Endometrium (tissue), 2 donors: ENCODE measurements at regions not wholly inside any gene's neighbourhood (a gene's known extent, or its start where the extent isn't known, plus 50 kb on each side); places are given as distances from the start of the nearest gene placed in this dataset.
"Not testable (repeated sequence)": the region's sequence is repeated elsewhere in the genome, so short reads cannot be mapped to it uniquely, and the experiment has no call there.

Source experiments
- FAIRE-seq: peaks from 2 replicates; lab custom pipeline; 2012; peaks lifted over from hg19 to GRCh38; lab: Jason Lieb, UNC
- donor health status: control.
- donor health status: control.

GRCh38 chr17:70447588-70447987 lies 278.3 kb downstream of the KCNJ2 start:
- FAIRE-seq: no peak

DNA sequence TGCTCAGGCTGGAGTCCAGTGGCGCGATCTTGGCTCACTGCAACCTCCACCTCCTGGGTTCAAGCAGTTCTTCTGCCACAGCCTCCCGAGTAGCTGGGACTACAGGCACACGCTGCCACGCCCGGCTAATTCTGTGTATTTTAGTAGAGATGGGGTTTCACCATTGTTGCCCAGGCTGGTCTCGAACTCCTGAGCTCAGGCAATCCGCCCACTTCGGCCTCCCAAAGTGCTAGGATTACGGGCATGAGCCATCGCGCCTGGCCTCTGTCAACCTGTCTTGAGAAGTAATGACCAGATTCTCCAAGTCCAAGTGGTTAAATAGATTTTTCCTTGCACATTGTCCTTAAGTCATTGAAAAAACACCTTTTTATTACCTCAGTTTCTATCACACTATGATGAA lies 283.7 kb downstream of the KCNJ2 start:
- not testable (repeated sequence) for FAIRE-seq

DNA sequence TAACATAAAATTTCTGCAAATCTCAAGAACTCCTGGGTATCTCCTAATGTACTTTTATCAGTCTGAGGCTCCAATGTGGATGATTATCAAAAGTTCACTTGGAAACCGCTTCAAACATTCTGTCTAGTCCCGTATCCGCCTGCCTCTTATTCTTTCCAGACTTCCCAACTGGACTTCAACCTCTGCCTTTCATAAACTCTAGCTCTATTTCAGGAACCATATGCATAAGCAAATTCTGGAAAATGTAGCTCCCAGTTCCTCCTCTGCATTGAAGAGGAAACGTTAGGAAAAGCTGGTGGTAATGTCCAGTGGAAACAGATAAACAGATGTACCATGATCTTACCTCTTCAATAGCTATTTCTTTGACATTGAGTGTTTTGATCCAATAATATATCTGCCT lies 285.0 kb downstream of the KCNJ2 start:
- FAIRE-seq: no peak

- no peak for FAIRE-seq
These were observed 285.6 kb downstream of the KCNJ2 start for GRCh38 chr17:70454908-70455307.

DNA sequence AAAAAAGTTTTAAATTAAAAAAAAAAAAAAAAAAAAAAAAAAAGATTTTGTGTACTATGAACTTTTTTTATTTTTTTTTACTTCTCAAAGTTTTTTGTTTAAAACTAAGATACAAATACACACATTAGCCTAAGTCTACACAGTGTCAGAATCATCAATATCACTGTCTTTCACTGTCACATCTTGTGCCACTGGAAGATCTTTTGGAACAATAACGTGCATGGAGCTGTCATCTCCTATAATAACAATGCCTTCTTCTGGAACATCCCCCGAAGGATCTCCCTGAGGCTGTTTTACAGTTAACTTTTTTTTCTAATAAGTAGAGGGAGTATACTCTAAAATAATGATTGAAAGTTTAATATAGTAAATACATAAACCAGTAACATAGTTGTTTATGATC lies 295.7 kb downstream of the KCNJ2 start:
- FAIRE-seq: no peak

DNA sequence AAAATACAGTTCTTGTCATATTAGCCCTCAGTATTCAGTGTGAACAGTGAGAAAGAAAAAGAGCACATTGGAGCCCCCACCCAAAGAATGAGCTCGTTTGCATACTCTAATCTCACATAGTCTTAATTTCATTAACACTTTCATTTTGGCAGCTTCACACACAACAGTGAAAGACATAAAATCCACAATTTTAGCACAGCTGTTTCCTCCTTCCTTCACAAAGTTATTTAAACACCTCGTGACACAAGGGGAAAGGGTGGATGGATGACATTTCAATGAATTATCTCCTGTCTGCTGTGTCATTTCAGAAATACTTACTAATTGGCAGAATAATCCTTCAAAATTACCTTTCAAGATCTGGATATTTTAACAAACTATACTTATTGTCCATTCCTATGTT lies 299.3 kb downstream of the KCNJ2 start:
- no peak for FAIRE-seq

DNA sequence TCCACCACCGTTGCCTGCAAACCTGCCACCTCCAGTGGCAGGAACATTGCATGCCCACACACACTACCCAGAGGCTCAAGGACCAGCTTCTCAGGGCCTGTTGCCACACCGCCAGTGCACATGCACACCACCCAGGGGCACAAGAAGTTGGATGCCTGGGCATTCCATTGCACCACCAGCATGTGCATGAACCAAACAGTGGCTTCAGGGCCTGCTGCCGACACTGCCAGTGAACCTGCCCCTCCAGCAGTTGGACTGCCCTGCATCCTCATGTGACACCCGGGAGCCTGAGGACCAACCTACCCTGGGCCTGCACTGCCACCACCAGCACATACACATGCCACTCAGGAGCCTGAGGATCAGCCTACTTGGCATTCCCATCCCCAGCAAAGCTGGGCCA lies 303.7 kb downstream of the KCNJ2 start:
- no peak for FAIRE-seq

GRCh38 chr17:70476368-70476767 lies 307.0 kb downstream of the KCNJ2 start:
- no peak for FAIRE-seq

- no peak for FAIRE-seq
These were observed 309.6 kb downstream of the KCNJ2 start for GRCh38 chr17:70478902-70479301.

DNA sequence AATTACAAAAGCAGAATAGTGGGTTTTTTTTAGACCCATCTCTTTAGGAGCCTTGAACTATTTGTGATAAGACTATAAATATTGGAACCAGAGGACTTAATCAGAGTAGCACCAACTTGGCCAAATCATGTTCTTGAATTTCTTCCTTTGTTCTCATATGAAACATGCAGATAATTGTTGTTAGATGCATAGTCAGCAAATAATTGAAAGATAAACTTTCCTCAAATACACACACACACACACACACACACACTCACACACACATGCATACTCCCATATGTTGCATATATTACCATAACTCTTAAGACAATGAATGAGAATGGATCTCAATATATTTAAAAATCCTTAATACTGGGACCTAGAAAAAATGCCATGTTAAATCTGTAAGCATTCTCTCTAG lies 310.4 kb downstream of the KCNJ2 start:
- FAIRE-seq: no peak

DNA sequence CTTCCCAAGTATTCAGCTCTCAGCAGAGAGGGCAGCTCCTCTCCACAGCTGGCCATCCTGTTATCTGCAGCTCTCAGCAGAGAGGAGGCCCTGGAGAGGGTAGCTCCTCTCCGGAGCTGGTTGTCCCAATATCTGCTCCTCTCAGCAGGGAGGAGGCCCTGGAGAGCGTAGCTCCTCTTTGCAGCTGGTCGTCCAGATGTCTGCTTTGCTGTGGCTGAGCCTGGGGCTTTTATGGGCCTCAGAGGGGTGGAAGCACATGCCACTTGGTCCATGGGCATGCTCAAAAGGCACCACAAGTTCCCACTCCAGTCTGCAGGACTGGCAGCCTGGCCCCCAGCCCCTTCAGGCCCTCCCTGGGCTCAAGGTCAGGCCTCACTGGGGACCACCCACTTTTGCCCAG lies 314.3 kb downstream of the KCNJ2 start:
- FAIRE-seq: no peak

DNA sequence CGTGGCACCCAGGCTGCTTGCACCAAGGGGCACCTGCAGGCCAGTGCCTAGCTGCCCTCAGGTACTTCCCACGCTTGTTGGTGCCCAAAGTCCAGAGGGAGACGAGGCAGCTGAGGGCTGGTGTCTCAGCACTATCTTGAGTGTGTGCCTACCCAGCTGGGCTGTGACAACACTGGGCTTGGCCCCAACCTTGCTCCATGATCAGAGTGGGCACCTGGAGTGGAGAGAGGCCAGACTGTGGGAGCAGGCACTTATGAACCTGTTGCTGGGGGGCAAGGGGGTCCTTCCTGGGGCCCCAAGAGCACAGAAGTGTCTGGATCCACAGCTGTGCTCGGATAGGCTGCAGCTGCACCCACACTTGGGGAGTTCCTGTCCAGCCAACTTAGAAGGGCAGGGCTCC lies 314.7 kb downstream of the KCNJ2 start:
- FAIRE-seq: no peak

DNA sequence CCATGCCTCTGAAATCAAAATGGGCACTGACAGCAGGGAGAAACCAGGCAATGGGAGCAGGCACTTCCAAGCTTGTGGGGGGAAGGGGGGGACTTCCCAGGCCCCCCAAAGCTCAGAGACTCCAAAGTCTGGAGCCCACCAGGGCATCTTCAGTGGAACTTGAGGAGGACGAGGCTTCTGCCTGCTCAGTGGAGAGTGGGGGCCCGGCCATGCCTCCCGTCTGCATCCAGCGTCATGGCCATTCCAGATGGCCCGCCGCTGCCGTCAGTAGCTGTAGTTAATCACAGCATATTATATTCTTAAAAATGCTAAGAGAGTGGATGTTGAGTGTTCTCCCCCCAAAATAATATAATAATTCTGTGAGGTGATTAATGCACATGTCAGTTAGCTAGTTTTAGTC lies 315.2 kb downstream of the KCNJ2 start:
- FAIRE-seq: no peak

DNA sequence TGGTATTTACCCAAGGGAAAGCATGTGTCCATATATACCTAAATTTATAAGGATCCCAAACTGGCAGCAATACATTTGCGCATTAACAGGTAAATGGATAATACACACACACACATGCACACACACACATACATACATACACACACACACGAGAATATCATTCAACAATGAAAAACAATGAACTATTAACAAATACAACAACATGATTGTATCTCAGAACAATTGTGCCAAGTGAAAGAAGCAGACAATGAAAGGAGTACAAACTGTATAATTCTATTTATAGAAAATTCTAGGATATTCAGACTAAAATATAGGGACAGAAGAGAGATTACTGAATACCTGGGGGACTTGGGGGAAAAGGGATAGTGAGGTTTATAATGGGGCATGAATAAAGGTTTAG lies 323.0 kb downstream of the KCNJ2 start:
- no peak for FAIRE-seq

- no peak for FAIRE-seq
These were observed 324.0 kb downstream of the KCNJ2 start for GRCh38 chr17:70493277-70493874.

- no peak for FAIRE-seq
These were observed 329.3 kb downstream of the KCNJ2 start for GRCh38 chr17:70498631-70499030.

DNA sequence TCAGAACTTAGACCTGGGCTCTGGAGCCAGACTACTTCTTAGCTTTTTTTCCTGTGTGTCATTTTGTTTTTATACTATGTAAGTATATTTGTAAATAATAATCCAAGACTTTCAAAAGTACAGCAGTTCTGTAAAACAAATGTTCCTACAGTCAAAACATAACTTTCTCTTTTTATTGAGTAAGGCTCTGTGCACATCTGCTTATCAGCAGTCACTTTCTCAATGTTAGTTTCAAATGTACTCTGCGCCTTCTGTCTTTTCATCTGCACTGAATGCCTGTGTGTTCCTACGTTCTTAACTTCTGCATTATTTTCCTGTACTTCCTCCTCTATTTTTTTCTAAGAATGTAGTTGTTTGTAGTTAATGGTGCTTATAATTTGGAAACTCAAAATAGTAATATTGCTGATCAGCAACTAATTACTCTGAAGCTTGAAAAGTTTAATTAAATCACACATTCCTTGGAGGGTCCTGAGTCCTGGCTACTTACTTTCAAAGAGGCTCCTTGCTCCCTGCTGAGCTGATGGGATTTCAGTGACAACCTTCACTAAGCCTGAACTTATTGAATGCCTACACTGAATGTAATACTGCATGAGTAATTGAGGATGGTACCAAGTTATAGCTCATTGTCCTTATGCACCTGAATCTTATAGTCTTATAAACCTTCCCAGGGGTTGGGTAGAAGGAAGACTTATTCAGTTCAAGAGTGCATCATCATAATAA lies 329.9 kb downstream of the KCNJ2 start:
- peak; percentile 4 for FAIRE-seq

GRCh38 chr17:70503449-70503848 lies 334.1 kb downstream of the KCNJ2 start:
- FAIRE-seq: no peak

DNA sequence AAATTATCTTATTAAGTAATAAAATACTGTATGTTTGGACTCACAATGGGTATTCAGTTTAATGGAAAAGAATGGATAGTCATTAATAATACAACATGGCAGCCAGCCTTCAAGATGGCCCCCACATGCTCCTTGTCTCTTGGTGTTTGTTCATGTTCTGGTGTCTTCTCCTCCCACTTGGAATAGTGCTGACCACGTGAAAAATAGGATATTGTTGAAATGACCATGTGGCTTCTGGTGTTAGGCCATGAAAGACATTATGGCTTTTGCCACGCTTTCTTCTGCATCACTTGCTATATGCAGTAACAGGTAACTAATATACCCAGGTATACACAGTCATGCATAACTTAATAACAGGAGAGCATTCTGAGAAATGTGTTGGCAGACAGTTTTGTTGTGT lies 341.0 kb downstream of the KCNJ2 start:
- FAIRE-seq: no peak

DNA sequence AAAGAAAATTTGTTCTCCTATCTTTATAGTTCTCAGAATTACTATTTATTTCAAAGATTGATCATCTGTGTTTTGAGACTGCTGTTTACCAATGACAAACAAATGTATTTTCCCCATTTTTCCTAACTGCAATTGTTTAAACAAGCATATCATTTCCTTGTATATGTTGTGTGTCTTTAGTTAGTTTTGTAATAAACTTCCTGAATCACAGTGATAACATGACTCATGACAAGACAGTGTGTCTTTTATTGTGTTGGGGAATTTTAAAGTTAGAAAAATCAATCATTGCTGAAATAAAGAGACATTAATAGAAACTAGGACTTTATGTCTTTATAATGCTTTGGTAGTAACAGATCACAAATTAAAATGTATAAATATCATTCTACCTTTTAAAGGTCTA lies 348.5 kb downstream of the KCNJ2 start:
- FAIRE-seq: no peak

- no peak for FAIRE-seq
These were observed 350.0 kb downstream of the KCNJ2 start for GRCh38 chr17:70519300-70519699.

DNA sequence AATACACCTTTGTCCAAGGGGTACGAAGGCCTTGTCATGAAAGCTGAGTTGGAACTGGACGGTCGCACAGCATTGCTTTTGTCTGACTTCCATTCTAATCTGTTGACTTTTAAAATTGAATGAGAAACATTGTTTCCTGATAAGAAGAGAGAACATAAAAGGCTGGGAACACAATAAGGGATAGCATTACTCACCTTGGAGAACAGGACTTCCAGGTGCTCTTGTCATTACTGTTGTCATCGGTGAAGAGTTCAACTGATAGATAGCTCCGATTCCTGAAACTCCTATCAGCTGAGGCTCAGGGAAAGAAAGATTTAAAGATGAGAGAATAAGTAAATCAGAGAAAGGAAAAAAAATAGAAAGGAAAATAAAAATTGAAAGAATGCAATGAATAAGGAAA lies 351.1 kb downstream of the KCNJ2 start:
- no peak for FAIRE-seq

DNA sequence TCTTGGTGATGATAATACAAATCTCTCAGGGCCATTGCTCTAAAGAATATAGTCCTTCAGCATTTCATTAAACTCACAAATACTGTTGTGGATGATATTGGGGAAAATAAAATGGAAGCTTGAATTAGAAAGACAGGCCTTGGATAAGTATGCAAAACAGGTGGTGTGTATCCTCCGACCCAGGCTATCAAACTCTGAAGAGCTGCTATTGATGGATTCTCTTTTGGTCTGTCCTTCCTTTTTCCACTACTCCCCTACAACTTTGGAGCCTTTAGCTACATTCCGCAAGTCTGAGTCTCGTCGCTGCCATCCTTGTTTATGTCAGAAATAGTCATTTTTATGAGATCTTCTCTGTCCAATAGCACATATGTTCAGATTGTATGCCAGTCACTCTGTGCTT lies 351.6 kb downstream of the KCNJ2 start:
- no peak for FAIRE-seq

DNA sequence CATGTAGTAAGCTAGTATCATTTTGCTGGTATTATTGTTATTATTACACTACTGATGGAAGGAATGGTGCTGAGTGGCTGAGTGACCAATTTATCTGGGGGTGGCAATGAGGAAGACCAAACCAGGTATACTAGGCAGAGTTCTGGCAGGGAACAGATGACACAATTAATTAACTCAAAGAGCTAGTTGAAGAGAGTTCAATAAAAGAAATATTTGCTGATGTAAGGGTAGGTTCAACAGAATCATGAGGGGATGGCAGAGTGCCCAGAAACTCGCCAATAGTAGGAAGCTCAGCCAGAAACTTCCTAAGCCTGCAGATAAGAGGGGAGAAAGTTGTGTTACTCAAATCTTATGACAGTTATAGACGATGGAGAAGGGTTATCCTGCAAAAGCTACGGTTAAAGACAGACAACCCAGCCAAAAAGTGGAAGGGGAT lies 352.5 kb downstream of the KCNJ2 start:
- FAIRE-seq: no peak
